ENCODE measurements at regions not wholly inside any gene's neighbourhood (a gene's known extent, or its start where the extent isn't known, plus 50 kb on each side); places are given as distances from the start of the nearest gene placed in this dataset.
"Not testable (repeated sequence)": the region's sequence is repeated elsewhere in the genome, so short reads cannot be mapped to it uniquely, and the experiment has no call there.

- not testable (repeated sequence) for TF ChIP-seq POLR2AphosphoS5, POLR2A, CTCF, EP300 (IDR thresholded peaks at IDR 0.05)
These were observed 176.0 kb upstream of the FOLH1 start for GRCh38 chr11:49384371-49384770.
